ENCODE measurements at regions not wholly inside any gene's neighbourhood (a gene's known extent, or its start where the extent isn't known, plus 50 kb on each side); places are given as distances from the start of the nearest gene placed in this dataset.

- Mint-ChIP-seq H3K9me3 (ENCODE audit: unreplicated experiment) (no peaks in the 10 kb centered on the region), H3K4me3 (ENCODE audit: unreplicated experiment) (no peak overlapping the region), H3K4me1 (ENCODE audit: unreplicated experiment) (no peaks in the 10 kb centered on the region), H3K27ac (ENCODE audit: unreplicated experiment) (no peak overlapping the region), H3K36me3 (ENCODE audit: low read depth, unreplicated experiment) (no peaks in the 10 kb centered on the region), H3K27me3 (ENCODE audit: unreplicated experiment) (no peaks in the 10 kb centered on the region)
- TF ChIP-seq, protein P1, sequence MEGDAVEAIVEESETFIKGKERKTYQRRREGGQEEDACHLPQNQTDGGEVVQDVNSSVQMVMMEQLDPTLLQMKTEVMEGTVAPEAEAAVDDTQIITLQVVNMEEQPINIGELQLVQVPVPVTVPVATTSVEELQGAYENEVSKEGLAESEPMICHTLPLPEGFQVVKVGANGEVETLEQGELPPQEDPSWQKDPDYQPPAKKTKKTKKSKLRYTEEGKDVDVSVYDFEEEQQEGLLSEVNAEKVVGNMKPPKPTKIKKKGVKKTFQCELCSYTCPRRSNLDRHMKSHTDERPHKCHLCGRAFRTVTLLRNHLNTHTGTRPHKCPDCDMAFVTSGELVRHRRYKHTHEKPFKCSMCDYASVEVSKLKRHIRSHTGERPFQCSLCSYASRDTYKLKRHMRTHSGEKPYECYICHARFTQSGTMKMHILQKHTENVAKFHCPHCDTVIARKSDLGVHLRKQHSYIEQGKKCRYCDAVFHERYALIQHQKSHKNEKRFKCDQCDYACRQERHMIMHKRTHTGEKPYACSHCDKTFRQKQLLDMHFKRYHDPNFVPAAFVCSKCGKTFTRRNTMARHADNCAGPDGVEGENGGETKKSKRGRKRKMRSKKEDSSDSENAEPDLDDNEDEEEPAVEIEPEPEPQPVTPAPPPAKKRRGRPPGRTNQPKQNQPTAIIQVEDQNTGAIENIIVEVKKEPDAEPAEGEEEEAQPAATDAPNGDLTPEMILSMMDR (IDR thresholded peaks at IDR 0.05; ENCODE audit: unreplicated experiment): no peak
- no peak for DNase-seq (ENCODE audit: low spot score)
Measured at GRCh38 chr14:87443039-87443438, 549.9 kb downstream of the GALC start.

DNA sequence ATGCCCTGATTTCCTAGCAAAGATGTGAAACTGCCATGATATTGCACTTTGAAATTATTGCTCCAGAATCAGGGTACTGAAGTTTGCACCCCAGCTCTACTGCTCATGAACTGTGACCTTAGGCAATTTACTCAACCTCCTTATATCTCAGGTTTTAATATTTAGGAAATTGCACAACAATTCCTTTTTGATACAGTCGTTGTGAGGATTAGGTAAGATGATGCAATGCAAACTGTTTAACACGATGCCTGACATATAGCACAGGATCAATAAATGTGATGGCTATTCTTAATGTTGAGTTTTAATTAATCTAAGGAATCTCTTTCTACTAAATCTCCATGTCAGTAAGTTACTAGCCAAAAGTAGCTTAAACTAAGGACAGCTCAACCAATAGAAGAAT is 555.8 kb downstream of the GALC start:
- H3K9me3 Mint-ChIP-seq (ENCODE audit: unreplicated experiment): no peaks in the 10 kb centered on the region
- TF ChIP-seq, protein P1 (IDR thresholded peaks at IDR 0.05; ENCODE audit: unreplicated experiment): no peak
- no peak overlapping the region for H3K4me3 Mint-ChIP-seq (ENCODE audit: unreplicated experiment)
- DNase-seq (ENCODE audit: low spot score): no peak
- no peaks in the 10 kb centered on the region for H3K27me3 Mint-ChIP-seq (ENCODE audit: unreplicated experiment)
- no peak overlapping the region for H3K27ac Mint-ChIP-seq (ENCODE audit: unreplicated experiment)
- peaks cover 11% of the 10 kb centered on the region for H3K4me1 Mint-ChIP-seq (ENCODE audit: unreplicated experiment)
- H3K36me3 Mint-ChIP-seq (ENCODE audit: low read depth, unreplicated experiment): no peaks in the 10 kb centered on the region

GRCh38 chr14:87434680-87435079 is 558.3 kb downstream of the GALC start:
- Mint-ChIP-seq H3K27me3 (ENCODE audit: unreplicated experiment) (no peaks in the 10 kb centered on the region), H3K27ac (ENCODE audit: unreplicated experiment) (no peak overlapping the region), H3K36me3 (ENCODE audit: low read depth, unreplicated experiment) (no peaks in the 10 kb centered on the region), H3K9me3 (ENCODE audit: unreplicated experiment) (no peaks in the 10 kb centered on the region), H3K4me1 (ENCODE audit: unreplicated experiment) (peaks cover 11% of the 10 kb centered on the region), H3K4me3 (ENCODE audit: unreplicated experiment) (no peak overlapping the region)
- TF ChIP-seq, protein P1 (IDR thresholded peaks at IDR 0.05; ENCODE audit: unreplicated experiment): no peak
- DNase-seq (ENCODE audit: low spot score): no peak

DNA sequence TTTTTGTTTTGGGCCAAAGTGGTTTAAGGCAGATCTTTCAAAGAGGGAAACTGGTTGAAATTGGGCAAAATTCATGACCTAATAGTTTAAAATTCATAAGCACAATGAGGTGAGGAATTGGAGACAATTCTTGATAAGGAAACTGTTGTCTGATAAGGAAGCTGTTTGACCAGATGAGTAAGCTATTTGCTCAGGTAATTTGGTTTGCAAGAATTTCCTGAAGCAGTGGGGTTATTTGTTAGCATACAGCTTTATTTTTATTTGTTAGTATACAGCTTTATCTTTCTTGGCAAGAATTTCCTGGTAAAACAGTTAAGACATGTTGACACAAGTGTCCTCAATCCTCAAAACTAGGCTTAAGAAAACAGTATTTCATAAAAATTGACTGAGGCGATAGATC is 559.0 kb downstream of the GALC start:
- no peaks in the 10 kb centered on the region for H3K27me3 Mint-ChIP-seq (ENCODE audit: unreplicated experiment)
- no peaks in the 10 kb centered on the region for H3K9me3 Mint-ChIP-seq (ENCODE audit: unreplicated experiment)
- TF ChIP-seq, protein P1 (IDR thresholded peaks at IDR 0.05; ENCODE audit: unreplicated experiment): no peak
- H3K36me3 Mint-ChIP-seq (ENCODE audit: low read depth, unreplicated experiment): no peaks in the 10 kb centered on the region
- DNase-seq (ENCODE audit: low spot score): no peak
- H3K27ac Mint-ChIP-seq (ENCODE audit: unreplicated experiment): no peak overlapping the region
- peaks cover 11% of the 10 kb centered on the region for H3K4me1 Mint-ChIP-seq (ENCODE audit: unreplicated experiment)
- H3K4me3 Mint-ChIP-seq (ENCODE audit: unreplicated experiment): no peak overlapping the region

DNA sequence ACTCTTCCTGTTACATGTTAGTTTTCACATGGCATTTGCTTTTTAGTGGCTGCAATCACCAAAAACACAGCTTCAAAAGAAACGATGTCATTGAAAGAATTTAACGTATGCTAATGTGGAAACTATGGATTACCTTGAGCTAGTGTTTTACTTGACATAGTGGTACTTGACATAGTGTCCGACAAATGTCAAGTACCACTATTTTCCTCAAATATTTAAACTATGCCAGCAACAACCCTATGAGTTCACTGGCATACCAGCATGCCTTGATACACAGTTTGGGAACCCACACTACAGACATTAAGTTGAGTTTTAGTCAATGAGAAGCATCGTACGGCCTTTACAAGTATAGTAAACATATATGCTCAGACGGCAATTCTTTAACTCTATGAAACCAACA is 560.3 kb downstream of the GALC start:
- Mint-ChIP-seq H3K4me1 (ENCODE audit: unreplicated experiment) (peaks cover 11% of the 10 kb centered on the region), H3K36me3 (ENCODE audit: low read depth, unreplicated experiment) (no peaks in the 10 kb centered on the region), H3K27me3 (ENCODE audit: unreplicated experiment) (no peaks in the 10 kb centered on the region), H3K4me3 (ENCODE audit: unreplicated experiment) (no peak overlapping the region), H3K9me3 (ENCODE audit: unreplicated experiment) (no peaks in the 10 kb centered on the region), H3K27ac (ENCODE audit: unreplicated experiment) (no peak overlapping the region)
- DNase-seq (ENCODE audit: low spot score): no peak
- TF ChIP-seq, protein P1 (IDR thresholded peaks at IDR 0.05; ENCODE audit: unreplicated experiment): no peak
